ENCODE measurements at regions not wholly inside any gene's neighbourhood (a gene's known extent, or its start where the extent isn't known, plus 50 kb on each side); places are given as distances from the start of the nearest gene placed in this dataset.

DNA sequence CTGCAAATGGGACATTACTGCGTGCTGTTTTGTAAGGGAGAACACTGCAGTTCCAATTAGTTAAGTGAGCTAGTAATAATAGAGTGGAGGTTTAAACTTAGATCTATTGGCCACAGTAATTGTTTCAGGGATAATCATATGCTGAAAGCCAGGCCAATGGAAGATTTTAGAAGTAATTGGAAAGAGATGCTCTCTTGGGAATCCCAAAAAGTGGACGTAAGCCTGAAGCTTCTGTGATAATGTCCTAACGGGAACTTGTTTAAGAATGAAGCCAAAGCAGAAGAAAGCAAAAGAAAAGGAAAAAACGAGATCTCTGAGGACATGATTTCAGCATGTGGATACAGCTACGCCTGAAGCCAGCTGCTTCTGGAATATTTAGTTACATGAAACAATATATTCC is 594.6 kb downstream of the SLC4A3 start:
- WGBS, result 94% methylated on average over 5 of the region's 5 CpGs
- H3K27me3 ChIP-seq (ENCODE audit: control insufficient read depth in 2 of 2, insufficient read depth in 1 of 2, low read length in 1 of 2), result no peaks in the 10 kb centered on the region
- no peak overlapping the region for H3K27ac ChIP-seq (ENCODE audit: low read depth in 1 of 2, low read length in 1 of 2)
- H3K4me1 ChIP-seq (ENCODE audit: control insufficient read depth in 2 of 2, insufficient read depth in 2 of 2, low read length in 2 of 2), result no peaks in the 10 kb centered on the region
- H3K4me3 ChIP-seq (ENCODE audit: low read length in 2 of 2), result no peak overlapping the region
- H3K36me3 ChIP-seq (ENCODE audit: control insufficient read depth in 2 of 2, insufficient read depth in 2 of 2, low read length in 1 of 2), result no peaks in the 10 kb centered on the region
- no peak for DNase-seq (ENCODE audit: low read depth in 6 of 9, low spot score in 9 of 9)
- H3K9me3 ChIP-seq (ENCODE audit: control insufficient read depth in 2 of 2, insufficient read depth in 1 of 2, low read length in 1 of 2), result no peaks in the 10 kb centered on the region

DNA sequence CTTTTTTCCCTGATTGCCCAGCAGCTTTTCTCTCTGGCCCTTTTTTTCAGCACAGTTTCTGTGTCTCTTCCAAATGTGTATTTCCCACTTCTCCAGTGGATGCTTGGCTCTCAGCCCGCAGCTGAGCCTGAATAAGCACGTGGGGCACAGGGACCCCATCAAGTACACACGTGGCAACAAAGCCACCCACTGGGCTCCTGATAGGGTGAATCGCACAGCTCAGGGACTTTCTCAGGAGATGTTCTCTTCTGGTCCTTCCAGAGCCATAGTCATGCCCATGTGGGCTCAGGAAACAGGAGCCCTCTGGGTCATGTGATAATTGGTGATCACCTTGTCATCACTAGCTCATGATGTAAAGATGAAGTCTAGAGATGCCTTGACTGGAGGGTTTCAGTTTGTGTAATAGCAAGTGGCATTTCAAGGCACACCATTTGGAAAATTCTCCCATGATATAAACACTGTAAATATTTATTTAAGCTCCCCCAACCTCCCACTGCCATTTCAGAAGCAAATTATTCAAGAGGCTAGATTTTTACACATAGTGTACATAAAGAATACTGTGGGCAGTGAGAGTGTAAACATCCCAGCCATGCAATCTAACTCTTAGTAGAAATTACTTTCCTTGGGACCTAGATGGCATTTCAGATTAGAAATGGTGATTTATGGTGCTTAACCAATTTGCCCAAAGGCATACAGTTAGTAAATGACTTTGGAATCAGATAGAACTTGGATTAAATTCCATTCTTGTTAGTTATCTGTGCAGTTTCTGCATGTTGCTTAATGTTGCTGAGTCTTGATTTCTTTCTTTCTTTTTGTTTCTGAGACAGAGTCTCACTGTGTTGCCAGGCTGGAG is 597.5 kb downstream of the SLC4A3 start:
- WGBS, result 89% methylated on average over 4 of the region's 4 CpGs
- no peak for DNase-seq (ENCODE audit: low read depth in 6 of 9, low spot score in 9 of 9)

DNA sequence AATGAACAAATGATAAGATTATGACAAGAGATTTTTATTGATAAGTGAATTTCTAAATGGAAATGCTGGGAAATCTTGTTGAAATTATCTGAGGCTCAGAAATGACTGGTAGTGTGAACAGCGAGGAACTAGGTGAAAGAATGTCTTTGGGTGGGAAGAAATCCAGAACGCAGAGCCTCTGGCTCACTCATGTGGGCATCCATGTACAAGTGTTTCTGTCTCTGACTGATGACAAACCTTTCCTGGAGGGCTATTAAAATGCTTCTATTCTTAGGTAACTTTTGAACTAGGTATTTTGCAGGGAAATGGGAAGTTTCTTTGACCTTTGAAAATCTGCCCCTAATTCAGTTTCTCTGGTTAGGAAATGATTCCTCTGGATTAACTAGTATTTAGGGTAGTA is 598.6 kb downstream of the SLC4A3 start:
- Histone ChIP-seq H3K9me3 (ENCODE audit: control insufficient read depth in 2 of 2, insufficient read depth in 1 of 2, low read length in 1 of 2) (no peaks in the 10 kb centered on the region), H3K4me3 (ENCODE audit: low read length in 2 of 2) (no peak overlapping the region), H3K36me3 (ENCODE audit: control insufficient read depth in 2 of 2, insufficient read depth in 2 of 2, low read length in 1 of 2) (no peaks in the 10 kb centered on the region), H3K27me3 (ENCODE audit: control insufficient read depth in 2 of 2, insufficient read depth in 1 of 2, low read length in 1 of 2) (no peaks in the 10 kb centered on the region), H3K4me1 (ENCODE audit: control insufficient read depth in 2 of 2, insufficient read depth in 2 of 2, low read length in 2 of 2) (no peaks in the 10 kb centered on the region), H3K27ac (ENCODE audit: low read depth in 1 of 2, low read length in 1 of 2) (no peak overlapping the region)
- DNase-seq (ENCODE audit: low read depth in 6 of 9, low spot score in 9 of 9), result no peak
- 93% methylated on average over 2 of the region's 2 CpGs for WGBS

More for the DNA sequence above, 597.5 kb downstream of the SLC4A3 start:
- Histone ChIP-seq H3K36me3 (ENCODE audit: control insufficient read depth in 2 of 2, insufficient read depth in 2 of 2, low read length in 1 of 2) (no peaks in the 10 kb centered on the region), H3K4me3 (ENCODE audit: low read length in 2 of 2) (no peak overlapping the region), H3K27me3 (ENCODE audit: control insufficient read depth in 2 of 2, insufficient read depth in 1 of 2, low read length in 1 of 2) (no peaks in the 10 kb centered on the region), H3K27ac (ENCODE audit: low read depth in 1 of 2, low read length in 1 of 2) (no peak overlapping the region), H3K9me3 (ENCODE audit: control insufficient read depth in 2 of 2, insufficient read depth in 1 of 2, low read length in 1 of 2) (no peaks in the 10 kb centered on the region), H3K4me1 (ENCODE audit: control insufficient read depth in 2 of 2, insufficient read depth in 2 of 2, low read length in 2 of 2) (no peaks in the 10 kb centered on the region)

DNA sequence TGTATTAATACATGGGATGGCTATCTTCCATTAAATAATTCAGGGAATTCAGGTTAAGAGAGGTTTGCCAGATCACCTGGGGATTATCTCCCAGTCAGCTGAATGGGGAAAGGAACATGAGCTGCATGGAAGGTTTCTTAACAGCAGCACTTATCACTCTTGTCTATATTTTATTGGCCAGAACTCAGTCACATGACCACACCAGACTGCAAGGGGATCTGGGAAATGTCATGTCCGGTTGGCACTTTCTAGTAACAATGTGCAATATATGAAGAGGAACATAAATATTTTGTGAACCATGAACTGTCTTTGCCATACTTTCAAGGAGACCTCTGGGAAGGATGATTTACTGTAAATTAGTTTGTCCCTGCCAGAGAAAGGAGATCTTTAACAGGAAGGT is 599.1 kb downstream of the SLC4A3 start:
- H3K4me1 ChIP-seq (ENCODE audit: control insufficient read depth in 2 of 2, insufficient read depth in 2 of 2, low read length in 2 of 2), result no peaks in the 10 kb centered on the region

DNA sequence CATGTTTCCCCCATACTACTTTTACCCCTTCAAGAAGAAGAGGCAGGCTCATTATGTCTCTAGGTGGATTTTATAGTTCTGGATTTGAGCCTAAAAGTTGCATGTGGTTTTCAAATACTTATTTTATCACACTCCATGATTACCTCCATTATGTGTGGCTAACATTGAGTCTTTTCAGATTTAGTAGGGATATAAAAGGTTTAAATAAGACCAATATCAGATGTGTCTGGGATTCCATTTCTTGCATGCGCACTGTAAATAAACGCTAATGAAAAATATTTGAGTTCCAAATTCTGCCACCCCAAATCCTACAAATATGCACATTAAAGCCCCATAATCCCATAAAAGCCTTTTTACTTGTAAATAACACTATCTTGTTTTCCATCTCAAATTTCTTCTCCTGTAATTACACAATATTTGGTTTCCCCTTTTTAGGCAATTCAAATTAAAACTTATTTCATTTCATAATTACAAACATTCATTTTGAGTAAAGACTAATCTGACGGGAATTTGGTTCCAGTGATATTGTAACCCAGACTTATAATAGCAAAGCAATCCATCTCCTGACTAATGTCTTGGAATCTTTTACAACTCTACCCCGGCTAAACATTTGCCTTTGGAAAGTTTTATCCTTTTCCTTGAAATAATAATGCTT is 600.0 kb downstream of the SLC4A3 start:
- H3K36me3 ChIP-seq (ENCODE audit: control insufficient read depth in 2 of 2, insufficient read depth in 2 of 2, low read length in 1 of 2), result no peaks in the 10 kb centered on the region
- DNase-seq (ENCODE audit: low read depth in 6 of 9, low spot score in 9 of 9), result no peak
- 72% methylated on average over 4 of the region's 4 CpGs for WGBS
- no peak overlapping the region for H3K27ac ChIP-seq (ENCODE audit: low read depth in 1 of 2, low read length in 1 of 2)
- no peaks in the 10 kb centered on the region for H3K9me3 ChIP-seq (ENCODE audit: control insufficient read depth in 2 of 2, insufficient read depth in 1 of 2, low read length in 1 of 2)
- H3K4me3 ChIP-seq (ENCODE audit: low read length in 2 of 2), result no peak overlapping the region
- H3K27me3 ChIP-seq (ENCODE audit: control insufficient read depth in 2 of 2, insufficient read depth in 1 of 2, low read length in 1 of 2), result no peaks in the 10 kb centered on the region
- H3K4me1 ChIP-seq (ENCODE audit: control insufficient read depth in 2 of 2, insufficient read depth in 2 of 2, low read length in 2 of 2), result no peaks in the 10 kb centered on the region

More for the DNA sequence above, 599.1 kb downstream of the SLC4A3 start:
- WGBS, result 99% methylated on average over 1 of the region's 1 CpG
- Histone ChIP-seq H3K4me3 (ENCODE audit: low read length in 2 of 2) (no peak overlapping the region), H3K9me3 (ENCODE audit: control insufficient read depth in 2 of 2, insufficient read depth in 1 of 2, low read length in 1 of 2) (no peaks in the 10 kb centered on the region), H3K36me3 (ENCODE audit: control insufficient read depth in 2 of 2, insufficient read depth in 2 of 2, low read length in 1 of 2) (no peaks in the 10 kb centered on the region), H3K27ac (ENCODE audit: low read depth in 1 of 2, low read length in 1 of 2) (no peak overlapping the region), H3K27me3 (ENCODE audit: control insufficient read depth in 2 of 2, insufficient read depth in 1 of 2, low read length in 1 of 2) (no peaks in the 10 kb centered on the region)
- no peak for DNase-seq (ENCODE audit: low read depth in 6 of 9, low spot score in 9 of 9)

DNA sequence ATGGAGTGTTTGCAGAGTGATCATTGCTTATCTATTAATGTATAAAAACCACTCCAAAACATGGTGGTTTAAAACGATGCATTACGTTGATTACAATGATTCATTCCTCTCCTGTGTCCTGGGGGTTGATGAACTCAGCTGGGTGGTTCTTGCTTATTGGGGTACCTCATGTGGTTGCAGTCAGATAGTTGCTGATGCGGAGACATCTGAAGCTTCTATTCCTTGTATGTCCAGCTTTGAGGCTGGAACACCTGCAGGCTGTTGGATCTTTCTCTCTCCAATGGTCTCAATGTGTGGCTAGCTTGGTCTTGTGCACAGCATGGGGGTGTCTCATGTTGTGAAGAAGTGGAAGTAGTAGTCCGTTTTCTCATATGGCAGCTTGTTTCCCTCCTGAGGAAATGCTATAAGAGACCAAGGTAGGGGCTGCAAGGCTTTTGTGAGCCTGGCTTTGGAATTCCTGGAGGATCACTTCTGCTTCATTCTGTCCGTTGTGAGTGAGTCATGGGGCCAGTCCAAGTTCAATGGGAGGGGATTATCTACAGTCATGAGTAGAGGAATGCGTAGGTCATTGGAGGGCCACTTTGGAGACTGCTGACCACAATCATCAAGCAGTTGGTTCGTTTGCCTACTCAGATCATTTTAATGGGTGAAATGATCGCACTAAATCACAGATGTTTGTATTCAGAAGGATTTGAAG is 601.0 kb downstream of the SLC4A3 start:
- no peaks in the 10 kb centered on the region for H3K4me1 ChIP-seq (ENCODE audit: control insufficient read depth in 2 of 2, insufficient read depth in 2 of 2, low read length in 2 of 2)
- H3K9me3 ChIP-seq (ENCODE audit: control insufficient read depth in 2 of 2, insufficient read depth in 1 of 2, low read length in 1 of 2), result no peaks in the 10 kb centered on the region
- no peaks in the 10 kb centered on the region for H3K36me3 ChIP-seq (ENCODE audit: control insufficient read depth in 2 of 2, insufficient read depth in 2 of 2, low read length in 1 of 2)
- no peaks in the 10 kb centered on the region for H3K27me3 ChIP-seq (ENCODE audit: control insufficient read depth in 2 of 2, insufficient read depth in 1 of 2, low read length in 1 of 2)
- 81% methylated on average over 8 of the region's 8 CpGs for WGBS
- no peak for DNase-seq (ENCODE audit: low read depth in 6 of 9, low spot score in 9 of 9)
- H3K27ac ChIP-seq (ENCODE audit: low read depth in 1 of 2, low read length in 1 of 2), result no peak overlapping the region
- no peak overlapping the region for H3K4me3 ChIP-seq (ENCODE audit: low read length in 2 of 2)

DNA sequence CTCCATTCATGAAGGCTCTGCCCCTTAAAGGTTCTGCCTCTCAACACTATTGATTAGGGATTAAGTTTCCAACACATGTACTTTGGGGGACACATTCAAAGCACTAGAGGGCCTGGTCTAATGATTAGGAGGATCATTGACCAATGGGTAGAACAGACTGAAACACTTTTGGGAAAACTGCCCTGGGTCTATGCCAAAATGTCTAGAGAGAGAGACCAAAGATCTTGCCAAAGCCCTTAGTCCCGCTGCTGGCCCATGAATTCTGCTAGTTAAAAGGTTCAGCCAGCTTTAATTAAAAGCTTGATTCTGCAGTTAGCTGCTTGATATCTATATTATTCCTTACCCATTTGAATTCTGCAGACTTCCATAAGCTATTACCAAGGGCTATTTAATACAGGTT is 613.2 kb downstream of the SLC4A3 start:
- WGBS, result 91% methylated on average over 1 of the region's 1 CpG
- no peaks in the 10 kb centered on the region for H3K9me3 ChIP-seq (ENCODE audit: control insufficient read depth in 2 of 2, insufficient read depth in 1 of 2, low read length in 1 of 2)
- no peaks in the 10 kb centered on the region for H3K36me3 ChIP-seq (ENCODE audit: control insufficient read depth in 2 of 2, insufficient read depth in 2 of 2, low read length in 1 of 2)
- H3K4me3 ChIP-seq (ENCODE audit: low read length in 2 of 2), result no peak overlapping the region
- H3K27ac ChIP-seq (ENCODE audit: low read depth in 1 of 2, low read length in 1 of 2), result no peak overlapping the region
- no peaks in the 10 kb centered on the region for H3K27me3 ChIP-seq (ENCODE audit: control insufficient read depth in 2 of 2, insufficient read depth in 1 of 2, low read length in 1 of 2)
- DNase-seq (ENCODE audit: low read depth in 6 of 9, low spot score in 9 of 9), result no peak
- H3K4me1 ChIP-seq (ENCODE audit: control insufficient read depth in 2 of 2, insufficient read depth in 2 of 2, low read length in 2 of 2), result no peaks in the 10 kb centered on the region

DNA sequence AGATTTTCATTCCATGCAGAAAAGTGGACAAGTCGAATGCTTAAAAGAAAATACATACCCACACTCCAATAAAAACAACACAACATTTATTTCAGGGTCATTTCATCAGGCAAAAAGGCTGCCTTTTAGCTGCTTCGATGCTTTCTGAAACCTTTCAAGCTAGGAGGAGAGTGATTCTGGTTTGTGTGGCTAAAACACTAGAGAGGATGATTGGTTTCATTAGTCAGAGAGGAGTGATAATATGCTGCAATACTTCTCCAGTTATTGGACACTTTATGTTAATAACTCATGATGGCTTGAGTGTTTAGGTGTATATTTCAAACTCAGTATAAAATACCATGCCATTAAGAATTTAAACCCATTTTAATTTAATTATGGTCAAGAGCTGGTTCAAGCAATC is 614.0 kb downstream of the SLC4A3 start:
- WGBS, result 81% methylated on average over 2 of the region's 2 CpGs
- no peak overlapping the region for H3K4me3 ChIP-seq (ENCODE audit: low read length in 2 of 2)

DNA sequence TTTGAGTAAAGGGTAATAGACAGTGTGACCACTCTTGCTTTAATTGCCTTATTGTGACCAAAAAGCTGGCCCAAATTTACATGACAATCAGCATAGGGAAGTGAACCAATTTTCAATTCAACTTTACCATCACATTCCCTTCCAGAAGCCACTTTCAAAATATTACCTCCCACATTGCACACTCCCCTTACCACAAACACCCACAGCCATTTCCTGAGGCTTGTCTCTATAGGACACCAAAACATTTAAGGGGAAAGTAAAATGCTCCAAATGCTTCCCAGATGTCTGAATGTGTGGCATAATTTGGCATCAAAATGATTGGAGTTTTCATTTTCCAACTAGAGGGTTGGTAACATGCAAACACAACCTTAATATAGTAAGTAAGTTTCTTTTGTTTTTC is 616.1 kb downstream of the SLC4A3 start:
- Histone ChIP-seq H3K9me3 (ENCODE audit: control insufficient read depth in 2 of 2, insufficient read depth in 1 of 2, low read length in 1 of 2) (no peaks in the 10 kb centered on the region), H3K4me1 (ENCODE audit: control insufficient read depth in 2 of 2, insufficient read depth in 2 of 2, low read length in 2 of 2) (no peaks in the 10 kb centered on the region), H3K27me3 (ENCODE audit: control insufficient read depth in 2 of 2, insufficient read depth in 1 of 2, low read length in 1 of 2) (no peaks in the 10 kb centered on the region), H3K4me3 (ENCODE audit: low read length in 2 of 2) (no peak overlapping the region), H3K36me3 (ENCODE audit: control insufficient read depth in 2 of 2, insufficient read depth in 2 of 2, low read length in 1 of 2) (no peaks in the 10 kb centered on the region), H3K27ac (ENCODE audit: low read depth in 1 of 2, low read length in 1 of 2) (no peak overlapping the region)
- no peak for DNase-seq (ENCODE audit: low read depth in 6 of 9, low spot score in 9 of 9)

More for the DNA sequence above, 614.0 kb downstream of the SLC4A3 start:
- H3K27me3 ChIP-seq (ENCODE audit: control insufficient read depth in 2 of 2, insufficient read depth in 1 of 2, low read length in 1 of 2), result no peaks in the 10 kb centered on the region
- DNase-seq (ENCODE audit: low read depth in 6 of 9, low spot score in 9 of 9), result no peak
- H3K4me1 ChIP-seq (ENCODE audit: control insufficient read depth in 2 of 2, insufficient read depth in 2 of 2, low read length in 2 of 2), result no peaks in the 10 kb centered on the region
- no peaks in the 10 kb centered on the region for H3K36me3 ChIP-seq (ENCODE audit: control insufficient read depth in 2 of 2, insufficient read depth in 2 of 2, low read length in 1 of 2)
- no peak overlapping the region for H3K27ac ChIP-seq (ENCODE audit: low read depth in 1 of 2, low read length in 1 of 2)
- H3K9me3 ChIP-seq (ENCODE audit: control insufficient read depth in 2 of 2, insufficient read depth in 1 of 2, low read length in 1 of 2), result no peaks in the 10 kb centered on the region
